Nucleus accumbens (tissue), 56 donors: ENCODE measurements at regions not wholly inside any gene's neighbourhood (a gene's known extent, or its start where the extent isn't known, plus 50 kb on each side); places are given as distances from the start of the nearest gene placed in this dataset.

Experiments used
- DNase-seq, 56 donors: peaks; one replicate each; lab custom pipeline; 2025; lab: John Stamatoyannopoulos, UW

GRCh38 chr10:83919187-83919586 is 220.1 kb upstream of the GHITM start:
- no peak for DNase-seq

GRCh38 chr10:83921984-83922860 is 217.1 kb upstream of the GHITM start:
- DNase-seq: no peak

DNA sequence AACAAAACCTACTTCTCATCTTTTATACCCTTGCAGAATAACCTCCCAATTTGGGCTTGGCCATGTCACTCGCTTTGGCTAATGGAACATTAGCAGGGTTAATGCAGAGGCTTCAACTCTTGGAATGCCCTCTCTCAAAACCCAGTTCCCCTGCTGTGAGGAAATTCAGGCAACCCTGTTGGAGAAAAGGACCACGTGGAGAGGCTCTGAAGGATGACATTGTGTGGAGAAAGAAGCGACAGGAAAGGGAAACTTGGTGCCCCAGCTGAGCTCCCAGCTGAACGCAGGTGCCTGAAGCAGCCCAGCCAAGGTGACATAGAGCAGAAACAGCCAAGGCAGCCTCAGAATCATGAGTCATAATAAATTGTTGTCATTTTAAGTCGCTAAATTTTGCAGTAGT is 214.2 kb upstream of the GHITM start:
- no peak for DNase-seq

DNA sequence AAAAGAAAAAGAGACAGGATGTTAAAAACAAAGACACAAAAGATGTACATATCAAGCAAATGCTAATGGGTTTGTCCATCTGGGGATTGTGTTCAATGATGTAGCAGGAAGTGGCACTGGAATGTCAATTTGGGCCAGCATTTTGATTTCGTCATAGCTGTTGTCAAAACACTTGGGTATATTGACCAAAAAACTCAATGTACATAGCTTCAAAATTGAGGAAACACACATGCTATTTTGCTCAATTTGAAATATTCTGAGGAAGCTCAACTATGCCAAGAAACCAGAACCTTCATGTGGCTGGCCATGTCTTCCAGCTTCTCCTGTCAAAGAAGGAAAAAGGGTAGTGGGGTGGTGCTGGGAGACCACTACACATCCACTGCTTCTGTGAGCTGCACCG is 212.7 kb upstream of the GHITM start:
- DNase-seq: no peak

GRCh38 chr10:83927166-83927565 is 212.1 kb upstream of the GHITM start:
- no peak for DNase-seq

- no peak for DNase-seq
Measured at GRCh38 chr10:83929399-83929798, 209.9 kb upstream of the GHITM start.

DNA sequence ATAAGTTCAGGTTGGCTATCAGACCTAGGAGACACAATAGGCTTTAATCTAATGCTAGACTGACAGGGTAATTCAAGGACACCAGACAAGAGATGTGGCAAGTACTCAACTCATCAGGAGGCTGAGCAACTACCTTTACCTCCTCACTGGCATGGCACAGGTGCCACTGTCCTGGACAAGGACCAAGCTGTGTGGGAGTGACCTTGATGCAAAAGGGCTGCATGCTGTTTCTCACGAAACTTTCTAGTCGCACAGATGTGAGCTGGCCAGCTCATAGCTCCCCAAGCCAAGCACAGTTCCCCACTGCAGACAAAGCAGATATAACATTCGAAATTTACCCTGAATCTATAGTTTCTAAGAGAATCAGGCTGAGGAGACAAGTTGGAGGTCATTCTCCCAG is 207.6 kb upstream of the GHITM start:
- DNase-seq: no peak

GRCh38 chr10:83932245-83932644 is 207.1 kb upstream of the GHITM start:
- DNase-seq: no peak

- no peak for DNase-seq
Measured at GRCh38 chr10:83934062-83934461, 205.2 kb upstream of the GHITM start.

DNA sequence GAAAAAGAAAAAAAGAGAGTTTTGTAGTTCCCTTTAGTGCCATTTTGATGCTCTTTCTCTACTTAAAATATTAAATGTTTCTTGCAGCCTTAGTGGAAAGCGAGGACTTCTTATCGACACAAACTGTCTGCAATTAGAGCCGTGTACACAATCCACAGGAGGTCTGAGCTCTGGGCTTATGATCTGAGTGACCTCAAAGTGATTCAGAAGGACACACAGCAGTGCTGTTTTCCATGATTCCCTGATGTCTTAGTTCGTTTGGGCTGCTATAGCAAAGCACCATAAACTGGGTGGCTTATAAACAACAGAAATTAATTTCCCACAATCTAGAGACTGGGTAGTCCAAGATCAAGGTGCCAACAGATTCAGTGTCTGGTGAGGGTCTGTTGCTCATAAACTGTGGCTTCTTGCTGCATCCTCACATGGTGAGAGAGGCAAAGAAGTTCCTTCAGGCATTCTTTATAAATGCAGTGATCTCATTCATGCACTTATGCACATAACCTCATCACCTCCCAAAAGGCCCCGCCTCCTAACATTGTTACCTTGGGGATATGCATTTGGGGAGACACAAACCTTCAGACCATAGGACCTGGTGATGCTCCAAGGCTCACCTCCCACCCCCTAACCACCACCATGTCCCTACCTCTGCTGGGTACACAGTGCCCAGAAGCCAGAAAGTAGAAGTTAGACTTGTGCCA is 204.5 kb upstream of the GHITM start:
- no peak for DNase-seq

DNA sequence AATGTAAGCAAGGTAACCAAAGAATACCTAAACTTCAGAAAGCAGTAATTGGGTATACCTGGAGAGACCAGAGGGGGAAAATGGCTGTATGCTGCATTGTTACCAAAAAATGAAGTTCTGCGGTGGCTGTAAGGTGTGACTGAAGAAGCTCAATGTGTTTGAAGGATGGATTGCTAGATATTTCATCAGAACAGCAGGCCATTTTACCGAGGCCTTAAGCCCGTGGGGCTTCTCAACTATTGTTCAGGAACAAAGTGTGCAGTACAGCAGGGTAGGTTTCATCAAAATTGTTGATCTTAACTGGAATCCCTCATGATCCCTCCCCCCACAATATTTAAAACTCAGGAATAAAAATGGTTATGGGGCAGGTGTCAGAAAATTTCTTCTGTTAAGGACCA is 204.0 kb upstream of the GHITM start:
- no peak for DNase-seq

- no peak for DNase-seq
Measured at GRCh38 chr10:83935911-83936310, 203.4 kb upstream of the GHITM start.

- no peak for DNase-seq
Measured at GRCh38 chr10:83937161-83937560, 202.1 kb upstream of the GHITM start.

GRCh38 chr10:83937826-83938225 is 201.5 kb upstream of the GHITM start:
- no peak for DNase-seq

- DNase-seq: no peak
Measured at GRCh38 chr10:83941189-83941588, 198.1 kb upstream of the GHITM start.

GRCh38 chr10:83942410-83942809 is 196.9 kb upstream of the GHITM start:
- DNase-seq: no peak

DNA sequence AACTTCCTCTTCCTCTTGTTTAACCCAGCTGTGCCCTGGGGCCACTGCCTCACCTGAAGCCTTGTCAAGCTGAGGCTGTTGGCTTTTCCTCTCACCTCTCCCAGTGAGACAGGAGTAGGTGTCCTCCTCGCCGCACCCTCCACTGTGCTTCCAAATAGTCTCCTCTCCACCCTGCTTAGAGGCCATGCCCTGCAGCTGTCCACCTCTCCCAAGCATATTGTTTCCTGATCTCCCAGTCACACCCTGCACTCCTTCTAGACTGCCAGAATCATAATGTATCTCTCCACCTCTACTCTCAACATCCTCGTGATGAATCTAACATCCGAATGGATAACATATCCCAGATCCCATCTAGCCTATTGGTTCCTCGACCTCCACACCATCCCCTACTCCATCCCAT is 196.3 kb upstream of the GHITM start:
- DNase-seq: no peak

DNA sequence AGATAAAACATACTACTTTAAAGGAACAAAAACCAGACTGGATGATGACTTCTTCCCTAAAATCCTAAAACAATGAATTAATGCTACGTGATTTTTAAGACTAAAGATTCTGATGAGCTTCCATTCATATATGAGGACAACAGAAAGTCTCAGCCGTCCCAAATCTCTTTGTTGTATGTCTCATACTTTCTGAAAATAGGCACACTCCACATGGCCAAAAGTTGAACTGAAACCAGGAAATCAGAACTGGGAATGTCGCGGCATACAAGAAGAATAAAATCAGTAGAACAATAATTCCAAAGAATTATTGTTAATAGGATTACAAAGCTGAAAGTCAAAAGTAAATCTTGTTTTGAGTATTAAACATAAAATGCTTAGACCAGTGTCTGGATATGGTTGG is 195.4 kb upstream of the GHITM start:
- no peak for DNase-seq

- DNase-seq: no peak
Measured at GRCh38 chr10:83945982-83946718, 193.2 kb upstream of the GHITM start.

GRCh38 chr10:83952314-83952713 is 187.0 kb upstream of the GHITM start:
- no peak for DNase-seq

DNA sequence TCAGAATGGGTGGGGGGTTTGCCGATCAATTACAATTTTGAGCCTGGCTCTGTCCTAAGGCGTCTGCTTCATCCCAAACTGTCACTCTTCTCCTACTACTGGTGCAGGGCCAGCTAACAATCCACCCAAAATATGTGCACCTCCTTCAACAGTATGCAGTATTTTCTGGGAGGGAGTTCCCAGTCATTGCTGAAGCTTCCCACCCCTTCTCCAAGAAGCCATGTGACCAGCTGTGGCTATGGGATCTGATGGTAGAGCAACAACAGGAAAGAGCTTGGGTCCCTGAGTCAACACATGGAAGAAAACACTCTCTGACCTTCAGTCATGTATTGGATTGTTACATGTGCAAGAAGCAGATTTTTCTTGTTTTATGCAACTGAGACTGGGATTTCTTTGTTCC is 185.7 kb upstream of the GHITM start:
- no peak for DNase-seq
